Astrocyte (in vitro differentiated cells and primary cell): ENCODE measurements at regions not wholly inside any gene's neighbourhood (a gene's known extent, or its start where the extent isn't known, plus 50 kb on each side); places are given as distances from the start of the nearest gene placed in this dataset.

Source experiments
- EZH2 ChIP-seq: IDR thresholded peaks from 2 replicates; pipeline ENCODE4 v1.6.1; 2012; ENCODE audit warnings: mild to moderate bottlenecking, low read length, inconsistent platforms; ENCODE audit not compliant: insufficient read depth
- TF ChIP-seq, protein P1 (sequence below): IDR thresholded peaks from 2 replicates; pipeline ENCODE4 v1.5.1; 2011; ENCODE audit warnings: low read depth, mild to moderate bottlenecking, inconsistent platforms, low read length, moderate library complexity; ENCODE audit not compliant: insufficient read depth

DNA sequence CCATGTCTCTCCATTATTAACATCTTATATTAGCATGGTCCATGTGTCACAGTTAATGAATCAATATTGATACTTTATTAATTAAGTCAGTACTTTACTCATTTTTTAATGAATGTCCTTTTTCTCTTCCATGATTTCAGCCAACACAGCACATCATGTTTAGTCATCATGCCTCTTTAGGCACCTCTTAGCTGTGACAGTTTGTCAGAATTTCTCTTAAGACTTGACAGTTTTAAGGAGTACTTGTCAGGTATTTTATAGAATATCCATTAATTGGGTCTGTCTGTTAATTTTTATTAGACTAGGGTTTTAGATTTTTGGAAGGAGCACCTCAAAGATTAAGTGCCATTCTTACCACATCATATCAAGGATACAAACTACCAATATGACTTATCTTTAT, 729.4 kb downstream of the HACE1 start:
- no peak for TF ChIP-seq EZH2
- TF ChIP-seq, protein P1, sequence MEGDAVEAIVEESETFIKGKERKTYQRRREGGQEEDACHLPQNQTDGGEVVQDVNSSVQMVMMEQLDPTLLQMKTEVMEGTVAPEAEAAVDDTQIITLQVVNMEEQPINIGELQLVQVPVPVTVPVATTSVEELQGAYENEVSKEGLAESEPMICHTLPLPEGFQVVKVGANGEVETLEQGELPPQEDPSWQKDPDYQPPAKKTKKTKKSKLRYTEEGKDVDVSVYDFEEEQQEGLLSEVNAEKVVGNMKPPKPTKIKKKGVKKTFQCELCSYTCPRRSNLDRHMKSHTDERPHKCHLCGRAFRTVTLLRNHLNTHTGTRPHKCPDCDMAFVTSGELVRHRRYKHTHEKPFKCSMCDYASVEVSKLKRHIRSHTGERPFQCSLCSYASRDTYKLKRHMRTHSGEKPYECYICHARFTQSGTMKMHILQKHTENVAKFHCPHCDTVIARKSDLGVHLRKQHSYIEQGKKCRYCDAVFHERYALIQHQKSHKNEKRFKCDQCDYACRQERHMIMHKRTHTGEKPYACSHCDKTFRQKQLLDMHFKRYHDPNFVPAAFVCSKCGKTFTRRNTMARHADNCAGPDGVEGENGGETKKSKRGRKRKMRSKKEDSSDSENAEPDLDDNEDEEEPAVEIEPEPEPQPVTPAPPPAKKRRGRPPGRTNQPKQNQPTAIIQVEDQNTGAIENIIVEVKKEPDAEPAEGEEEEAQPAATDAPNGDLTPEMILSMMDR = no peak
